Kidney (tissue), 13 donors: ENCODE measurements at regions not wholly inside any gene's neighbourhood (a gene's known extent, or its start where the extent isn't known, plus 50 kb on each side); places are given as distances from the start of the nearest gene placed in this dataset.

Experiments used
- DNase-seq, 5 donors: peaks; one replicate each; pipeline ENCODE4 v3.0.0-alpha.2; 2013 to 2020
- FAIRE-seq: peaks from 2 replicates; lab custom pipeline; 2012; peaks lifted over from hg19 to GRCh38; lab: Jason Lieb, UNC
- H3K27ac ChIP-seq, 2 donors: one replicate each; pipeline ENCODE4 v1.7.0; 2013; ENCODE audit warnings: low read depth in 2 of 2, low read length in 2 of 2, inconsistent platforms in 1 of 2
- H3K27me3 ChIP-seq: one replicate; pipeline ENCODE4 v1.7.1; 2013; ENCODE audit warnings: low read length, inconsistent platforms; ENCODE audit not compliant: control insufficient read depth, insufficient read depth
- H3K36me3 ChIP-seq, 3 donors: one replicate each; pipeline versions ENCODE4 v1.7.0 to v1.7.1; 2013; ENCODE audit warnings: low read length in 3 of 3, control low read depth in 1 of 3, inconsistent platforms in 1 of 3; ENCODE audit not compliant: insufficient read depth in 3 of 3, control insufficient read depth in 2 of 3
- H3K4me1 ChIP-seq, 3 donors: one replicate each; pipeline versions ENCODE4 v1.7.0 to v1.7.1; 2013; ENCODE audit warnings: low read length in 3 of 3, inconsistent platforms in 1 of 3, low read depth in 1 of 3; ENCODE audit not compliant: control insufficient read depth in 2 of 3, insufficient read depth in 2 of 3
- H3K4me3 ChIP-seq, 3 donors: one replicate each; pipeline versions ENCODE4 v1.7.0 to v1.8.1; 2013; ENCODE audit warnings: low read length in 3 of 3, control low read depth in 1 of 3, inconsistent platforms in 1 of 3
- H3K9ac ChIP-seq, 3 donors: one replicate each; pipeline versions ENCODE4 v1.7.0 to v1.7.1; 2013; ENCODE audit warnings: low read length in 3 of 3, control low read depth in 1 of 3, inconsistent platforms in 1 of 3
- H3K9me3 ChIP-seq, 3 donors: one replicate each; pipeline versions ENCODE4 v1.7.0 to v1.7.1; 2013; ENCODE audit warnings: low read length in 3 of 3, control low read depth in 1 of 3, inconsistent platforms in 1 of 3; ENCODE audit not compliant: control insufficient read depth in 2 of 3, insufficient read depth in 1 of 3
- CTCF ChIP-seq: IDR thresholded peaks from 3 replicates; pipeline ENCODE4 v1.5.1; 2012; ENCODE audit warnings: mild to moderate bottlenecking, moderate library complexity, borderline replicate concordance; ENCODE audit not compliant: insufficient read depth; ENCODE audit errors: extremely low read depth
- intact Hi-C: fragments of 100-400 bp; cut with DNase I; formaldehyde crosslinking; loops from one replicate; pipeline ENCODE4 v1.11.1; 2022
- donor health status: control.
- donor health status: control.
- donor health status: control.
- donor health status: control.
- donor health status: control.
- donor health status: DM: yes; HTN: yes; CAD: no.
- donor health status: Normal renal cell carcinoma (clear cell type).

GRCh38 chr2:187749804-187750431 is 195.7 kb upstream of the TFPI start:
- no peak overlapping the region for H3K27ac ChIP-seq
- H3K27me3 ChIP-seq, result no peaks in the 10 kb centered on the region
- FAIRE-seq (no peak), DNase-seq (no peak)
- H3K9ac ChIP-seq, result no peak overlapping the region
- no peak overlapping the region for H3K4me3 ChIP-seq
- intact Hi-C loops, result no loop called here
- H3K9me3 ChIP-seq, result no peaks in the 10 kb centered on the region
- H3K4me1 ChIP-seq, result no peaks in the 10 kb centered on the region
- no peak for TF ChIP-seq CTCF
- no peaks in the 10 kb centered on the region for H3K36me3 ChIP-seq

- no peak overlapping the region for H3K9ac ChIP-seq
- H3K27ac ChIP-seq, result no peak overlapping the region
- no peaks in the 10 kb centered on the region for H3K27me3 ChIP-seq
- DNase-seq, result no peak
- intact Hi-C loops, result no loop called here
- no peak for FAIRE-seq
- H3K9me3 ChIP-seq, result no peaks in the 10 kb centered on the region
- TF ChIP-seq CTCF, result no peak
- H3K4me3 ChIP-seq, result no peak overlapping the region
- H3K4me1 ChIP-seq, result no peaks in the 10 kb centered on the region
- no peaks in the 10 kb centered on the region for H3K36me3 ChIP-seq
Measured at GRCh38 chr2:187768995-187769394, 214.8 kb upstream of the TFPI start.

GRCh38 chr2:187769437-187769836 is 215.2 kb upstream of the TFPI start:
- DNase-seq (no peak), FAIRE-seq (no peak)
- Histone ChIP-seq H3K27ac (no peak overlapping the region), H3K27me3 (no peaks in the 10 kb centered on the region), H3K9me3 (no peaks in the 10 kb centered on the region), H3K4me1 (no peaks in the 10 kb centered on the region), H3K4me3 (no peak overlapping the region), H3K36me3 (no peaks in the 10 kb centered on the region), H3K9ac (no peak overlapping the region)
- no peak for TF ChIP-seq CTCF
- intact Hi-C loops, result no loop called here
